Neural cell (in vitro differentiated cells): ENCODE measurements at regions not wholly inside any gene's neighbourhood (a gene's known extent, or its start where the extent isn't known, plus 50 kb on each side); places are given as distances from the start of the nearest gene placed in this dataset.

Experiments
- CTCF ChIP-seq: fragments of 450-650 bp; IDR thresholded peaks from 2 replicates; pipeline ENCODE4 v1.5.1; 2014; ENCODE audit warnings: antibody characterized with exemption, mild to moderate bottlenecking, moderate library complexity; ENCODE audit not compliant: poor library complexity, severe bottlenecking
- EZH2 ChIP-seq: fragments of 200-600, 300-800 bp; shearing (Covaris generic), sonication (generic); IDR thresholded peaks from 2 replicates; pipeline ENCODE4 v1.6.1; 2014; ENCODE audit warnings: antibody characterized with exemption, low read length, borderline replicate concordance, mild to moderate bottlenecking; ENCODE audit not compliant: insufficient read depth, poor library complexity, severe bottlenecking
- MXI1 ChIP-seq: fragments of 450-650 bp; conservative IDR thresholded peaks from 2 replicates; pipeline ENCODE4 v1.6.1; 2014; ENCODE audit warnings: antibody characterized with exemption, mild to moderate bottlenecking; ENCODE audit not compliant: poor library complexity, severe bottlenecking
- REST ChIP-seq: IDR thresholded peaks from 2 replicates; pipeline ENCODE4 v1.6.1; 2012; ENCODE audit warnings: borderline replicate concordance
- SMC3 ChIP-seq: fragments of 450-650 bp; conservative IDR thresholded peaks from 2 replicates; pipeline ENCODE4 v1.6.1; 2014; ENCODE audit warnings: antibody characterized with exemption, mild to moderate bottlenecking, moderate library complexity; ENCODE audit not compliant: poor library complexity

GRCh38 chr7:67589183-67589582 is 592.5 kb downstream of the TYW1 start:
- no peak for TF ChIP-seq CTCF
- no peak for TF ChIP-seq MXI1
- TF ChIP-seq REST, result no peak
- TF ChIP-seq EZH2, result no peak
- TF ChIP-seq SMC3, result no peak
